K562 (cell line): ENCODE measurements at regions not wholly inside any gene's neighbourhood (a gene's known extent, or its start where the extent isn't known, plus 50 kb on each side); places are given as distances from the start of the nearest gene placed in this dataset.

Experiments used
- ATAC-seq: fragments of 200-7000 bp; cut with Tn5 transposase; 3 replicates; pipeline ENCODE4 v1.9.1; 2020; ENCODE audit warnings: moderate library complexity
- BruUV-seq: library from RNA; stranded (reverse); fragments of 400-500 nt; replicated peaks from 2 replicates; lab custom pipeline; 2021; lab: Mats Ljungman, UMichigan
- CTCF ChIA-PET: fragments of 300-600 bp; formaldehyde crosslinking; extraction: SDS; loops from one replicate; lab custom pipeline; 2021; ENCODE audit warnings: low intra/inter-chr PET ratio; lab: Yijun Ruan, JAX
- POLR2A ChIA-PET: fragments of 300-600, 350-650 bp; sonication (Branson Sonifier 250); formaldehyde crosslinking; extraction: SDS; loops from one replicate; lab custom pipeline; 2021; ENCODE audit warnings: antibody characterized with exemption, inconsistent platforms; lab: Yijun Ruan, JAX
- DNase-seq, 4 experiments: peaks; one replicate each; pipeline versions ENCODE4 v3.0.0 to v3.0.0-alpha.2; 2011 to 2018; ENCODE audit warnings: low spot score in 3 of 4, mixed read lengths in 3 of 4; ENCODE audit errors: extremely low read depth in 1 of 4
- FAIRE-seq: peaks from 2 replicates; lab custom pipeline; 2011; peaks lifted over from hg19 to GRCh38; lab: Jason Lieb, UNC
- H2AFZ ChIP-seq: 2 replicates; pipeline ENCODE4 v1.6.0; 2011; ENCODE audit warnings: low read depth, low read length, control low read depth, inconsistent platforms
- H3K27ac ChIP-seq: fragments of 200-600 bp; 3 replicates; pipeline ENCODE4 v1.8.0; 2011; ENCODE audit warnings: low read depth, mild to moderate bottlenecking, control low read depth, inconsistent platforms, low read length, moderate library complexity, mixed read lengths; ENCODE audit errors: extremely low read depth
- H3K27me3 ChIP-seq, 2 experiments: fragments of 300-600 bp in 1 of 2; 2 replicates in 1 of 2; 3 replicates in 1 of 2; pipeline versions ENCODE4 v1.6.0 to v1.8.0; 2011; ENCODE audit warnings: inconsistent platforms in 2 of 2, low read length in 2 of 2, mild to moderate bottlenecking in 1 of 2, mixed read lengths in 1 of 2, moderate library complexity in 1 of 2; ENCODE audit not compliant: control insufficient read depth in 2 of 2, insufficient read depth in 2 of 2
- H3K36me3 ChIP-seq: fragments of 300-600 bp; 3 replicates; pipeline ENCODE4 v1.8.0; 2011; ENCODE audit warnings: mild to moderate bottlenecking, low read length, inconsistent platforms; ENCODE audit not compliant: control insufficient read depth, insufficient read depth
- H3K4me1 ChIP-seq, 2 experiments: fragments of 200-600 bp in 1 of 2; replicated peaks in 1 of 2; 2 replicates in 1 of 2; 3 replicates in 1 of 2; pipeline versions ENCODE4 v1.5.1 to v1.8.0; 2011; ENCODE audit warnings: inconsistent platforms in 2 of 2, low read length in 2 of 2, mild to moderate bottlenecking in 1 of 2, mixed read lengths in 1 of 2, moderate library complexity in 1 of 2; ENCODE audit not compliant: control insufficient read depth in 2 of 2, insufficient read depth in 2 of 2
- H3K4me2 ChIP-seq: 2 replicates; pipeline ENCODE4 v1.6.1; 2011; ENCODE audit warnings: low read length, control low read depth, inconsistent platforms, mixed read lengths; ENCODE audit not compliant: insufficient read depth
- H3K4me3 ChIP-seq: fragments of 200-600 bp; sonication (generic), shearing (Covaris generic); 2 replicates; pipeline ENCODE4 v1.5.1; 2016; ENCODE audit warnings: control low read depth, inconsistent platforms
- H3K79me2 ChIP-seq: fragments of 200-600 bp; 3 replicates; pipeline ENCODE4 v1.8.0; 2011; ENCODE audit warnings: low read length, inconsistent platforms; ENCODE audit not compliant: control insufficient read depth, insufficient read depth
- H3K9ac ChIP-seq, 2 experiments: 2 replicates each; pipeline versions ENCODE4 v1.6.0 to v1.6.1; 2011; ENCODE audit warnings: low read depth in 2 of 2, low read length in 2 of 2, control low read depth in 1 of 2, inconsistent platforms in 1 of 2, mild to moderate bottlenecking in 1 of 2, mixed read lengths in 1 of 2; ENCODE audit not compliant: insufficient read depth in 1 of 2
- H3K9me1 ChIP-seq: one replicate; pipeline ENCODE4 v1.6.0; 2011; ENCODE audit warnings: inconsistent platforms, mild to moderate bottlenecking, low read length, moderate library complexity; ENCODE audit not compliant: control insufficient read depth, insufficient read depth
- H3K9me3 ChIP-seq: replicated peaks from 2 replicates; pipeline ENCODE4 v1.5.1; 2011; ENCODE audit warnings: low read depth, low read length, inconsistent platforms; ENCODE audit not compliant: control insufficient read depth, insufficient read depth
- H4K20me1 ChIP-seq: replicated peaks from 2 replicates; pipeline ENCODE4 v1.6.1; 2011; ENCODE audit warnings: low read length, inconsistent platforms, mixed read lengths; ENCODE audit not compliant: control insufficient read depth, insufficient read depth
- CEBPB ChIP-seq: fragments of 450-650 bp; IDR thresholded peaks from 2 replicates; pipeline ENCODE4 v1.6.1; 2016; ENCODE audit warnings: missing genetic modification characterization, missing compliant biosample characterization
- CHCHD3 ChIP-seq: fragments of 250-450 bp; sonication (Bioruptor Pico); IDR thresholded peaks from 2 replicates; pipeline ENCODE4 v2.1.2; 2022; ENCODE audit warnings: mild to moderate bottlenecking
- ELF2 ChIP-seq: fragments of 250-450 bp; sonication (Bioruptor Pico); IDR thresholded peaks from 2 replicates; pipeline ENCODE4 v1.5.0; 2021; ENCODE audit warnings: mild to moderate bottlenecking
- KLF16 ChIP-seq: IDR thresholded peaks from 2 replicates; pipeline ENCODE4 v1.6.1; 2016; ENCODE audit warnings: antibody characterized with exemption
- LEF1 ChIP-seq: fragments of 450-650 bp; IDR thresholded peaks from 2 replicates; pipeline ENCODE4 v1.6.1; 2016; ENCODE audit warnings: mild to moderate bottlenecking
- MTA3 ChIP-seq: fragments of 450-650 bp; formaldehyde crosslinking; IDR thresholded peaks from 2 replicates; pipeline ENCODE4 v1.6.1; 2017; ENCODE audit warnings: mild to moderate bottlenecking, borderline replicate concordance
- NFE2L1 ChIP-seq: fragments of 450-650 bp; IDR thresholded peaks from 2 replicates; pipeline ENCODE4 v1.6.1; 2016; ENCODE audit warnings: missing genetic modification characterization, low read depth, mild to moderate bottlenecking, missing compliant biosample characterization, moderate library complexity, borderline replicate concordance
- PYGO2 ChIP-seq: fragments of 450-650 bp; IDR thresholded peaks from 2 replicates; pipeline ENCODE4 v1.6.1; 2016; ENCODE audit warnings: mild to moderate bottlenecking, missing genetic modification characterization, moderate library complexity, missing compliant biosample characterization
- STAG1 ChIP-seq: sonication (generic); formaldehyde crosslinking; IDR thresholded peaks from 2 replicates; pipeline ENCODE4 v1.5.0; 2020; ENCODE audit warnings: missing genetic modification reagents, borderline replicate concordance
- TEAD2 ChIP-seq: fragments of 450-650 bp; IDR thresholded peaks from 2 replicates; pipeline ENCODE4 v1.6.1; 2016; ENCODE audit warnings: missing genetic modification characterization, control low read depth, missing compliant biosample characterization
- ZC3H8 ChIP-seq: fragments of 450-650 bp; IDR thresholded peaks from 2 replicates; pipeline ENCODE4 v1.6.1; 2017
- ZNF212 ChIP-seq: fragments of 450-650 bp; formaldehyde crosslinking; IDR thresholded peaks from 2 replicates; pipeline ENCODE4 v1.4.0; 2020; ENCODE audit warnings: mild to moderate bottlenecking
- ZNF408 ChIP-seq: fragments of 250-450 bp; sonication (Bioruptor Pico); IDR thresholded peaks from 2 replicates; pipeline ENCODE4 v1.4.0; 2020; ENCODE audit warnings: low read depth, mild to moderate bottlenecking, moderate library complexity
- ZNF717 ChIP-seq: fragments of 250-450 bp; sonication (Bioruptor Pico); IDR thresholded peaks from 2 replicates; pipeline ENCODE4 v1.5.0; 2021
- ZNF764 ChIP-seq: fragments of 250-450 bp; sonication (Bioruptor Pico); IDR thresholded peaks from 2 replicates; pipeline ENCODE4 v1.4.0; 2020; ENCODE audit warnings: low read depth, mild to moderate bottlenecking, moderate library complexity
- in situ Hi-C: fragments of 300-500 bp; cut with MboI; formaldehyde crosslinking; loops from 4 replicates; pipeline ENCODE4 v1.15.0; 2018; ENCODE audit warnings: inconsistent platforms, mixed read lengths
- intact Hi-C: fragments of 100-400 bp; cut with micrococcal nuclease; formaldehyde crosslinking; loops from 2 replicates; pipeline ENCODE4 v1.14.2; 2022
- TF ChIP-seq, protein P1 (sequence below): fragments of 450-650 bp; IDR thresholded peaks from 2 replicates; pipeline ENCODE4 v1.6.1; 2016; ENCODE audit warnings: borderline replicate concordance
- TF ChIP-seq, protein P2 (sequence below): fragments of 450-650 bp; formaldehyde crosslinking; IDR thresholded peaks from 2 replicates; pipeline ENCODE4 v1.4.0; 2020; ENCODE audit warnings: mild to moderate bottlenecking, moderate library complexity
- TF ChIP-seq, protein P3 (sequence below): fragments of 450-650 bp; formaldehyde crosslinking; conservative IDR thresholded peaks from 2 replicates; pipeline ENCODE4 v1.4.0; 2022; ENCODE audit warnings: mild to moderate bottlenecking, missing genetic modification characterization
- TF ChIP-seq, protein P4 (sequence below): fragments of 250-450 bp; sonication (Bioruptor Pico); IDR thresholded peaks from 2 replicates; pipeline ENCODE4 v1.9.0; 2021; ENCODE audit warnings: mild to moderate bottlenecking

DNA sequence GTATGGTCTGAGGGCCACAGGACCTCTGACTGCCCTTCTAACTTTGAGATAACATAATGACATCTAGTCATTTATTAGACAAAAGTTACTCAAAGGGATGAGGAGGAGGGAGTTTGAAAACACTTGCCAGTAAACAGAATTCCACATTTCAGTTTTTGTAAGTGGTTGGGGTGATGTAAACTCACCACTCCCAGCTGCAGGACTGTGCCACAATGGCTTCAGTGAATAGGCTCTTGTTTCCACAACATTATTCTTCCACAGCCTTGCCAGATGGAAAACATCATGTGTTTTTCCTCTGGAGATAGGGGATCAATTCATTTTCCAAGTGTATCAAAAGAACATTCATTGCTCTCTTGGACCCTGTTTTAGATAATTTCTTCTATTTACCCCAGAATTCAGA lies 147.2 kb upstream of the BDNF start:
- intact Hi-C loops (no loop called here), in situ Hi-C loops (no loop called here)
- ChIA-PET POLR2A (interaction anchor here (0.5 kb wide), 1 partner anchor 219 kb away, joined by 3 read pairs; no protein-coding TSS in a partner anchor), CTCF (no interaction called here)
- H3K9me3 ChIP-seq = no peaks in the 10 kb centered on the region
- FAIRE-seq (no peak), ATAC-seq (no peak), DNase-seq (no peak)
- no peaks in the 10 kb centered on the region for H3K36me3 ChIP-seq
- H3K4me2 ChIP-seq = no peak overlapping the region
- no peaks in the 10 kb centered on the region for H3K79me2 ChIP-seq
- H3K4me1 ChIP-seq = no peaks in the 10 kb centered on the region
- no peaks in the 10 kb centered on the region for H3K9me1 ChIP-seq
- no peaks in the 10 kb centered on the region for H4K20me1 ChIP-seq
- no peak overlapping the region for H3K4me3 ChIP-seq
- H2AFZ ChIP-seq = no peak overlapping the region
- no TSS peak for BruUV-seq
- no peak overlapping the region for H3K9ac ChIP-seq
- no peaks in the 10 kb centered on the region for H3K27me3 ChIP-seq
- H3K27ac ChIP-seq = no peak overlapping the region
- TF ChIP-seq ZNF212 (no peak), ZNF764 (no peak), MTA3 (no peak), ELF2 (CRISPR knock-in tag) (no peak), STAG1 (no peak), ZC3H8 (no peak), ZNF408 (no peak), ZNF717 (CRISPR knock-in tag) (no peak), KLF16 (no peak), TEAD2 (tag) (no peak), CEBPB (no peak), NFE2L1 (tag) (no peak), PYGO2 (no peak), CHCHD3 (CRISPR knock-in tag) (no peak), LEF1 (no peak)
- TF ChIP-seq, protein P1, sequence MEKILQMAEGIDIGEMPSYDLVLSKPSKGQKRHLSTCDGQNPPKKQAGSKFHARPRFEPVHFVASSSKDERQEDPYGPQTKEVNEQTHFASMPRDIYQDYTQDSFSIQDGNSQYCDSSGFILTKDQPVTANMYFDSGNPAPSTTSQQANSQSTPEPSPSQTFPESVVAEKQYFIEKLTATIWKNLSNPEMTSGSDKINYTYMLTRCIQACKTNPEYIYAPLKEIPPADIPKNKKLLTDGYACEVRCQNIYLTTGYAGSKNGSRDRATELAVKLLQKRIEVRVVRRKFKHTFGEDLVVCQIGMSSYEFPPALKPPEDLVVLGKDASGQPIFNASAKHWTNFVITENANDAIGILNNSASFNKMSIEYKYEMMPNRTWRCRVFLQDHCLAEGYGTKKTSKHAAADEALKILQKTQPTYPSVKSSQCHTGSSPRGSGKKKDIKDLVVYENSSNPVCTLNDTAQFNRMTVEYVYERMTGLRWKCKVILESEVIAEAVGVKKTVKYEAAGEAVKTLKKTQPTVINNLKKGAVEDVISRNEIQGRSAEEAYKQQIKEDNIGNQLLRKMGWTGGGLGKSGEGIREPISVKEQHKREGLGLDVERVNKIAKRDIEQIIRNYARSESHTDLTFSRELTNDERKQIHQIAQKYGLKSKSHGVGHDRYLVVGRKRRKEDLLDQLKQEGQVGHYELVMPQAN = no peak
- TF ChIP-seq, protein P2, sequence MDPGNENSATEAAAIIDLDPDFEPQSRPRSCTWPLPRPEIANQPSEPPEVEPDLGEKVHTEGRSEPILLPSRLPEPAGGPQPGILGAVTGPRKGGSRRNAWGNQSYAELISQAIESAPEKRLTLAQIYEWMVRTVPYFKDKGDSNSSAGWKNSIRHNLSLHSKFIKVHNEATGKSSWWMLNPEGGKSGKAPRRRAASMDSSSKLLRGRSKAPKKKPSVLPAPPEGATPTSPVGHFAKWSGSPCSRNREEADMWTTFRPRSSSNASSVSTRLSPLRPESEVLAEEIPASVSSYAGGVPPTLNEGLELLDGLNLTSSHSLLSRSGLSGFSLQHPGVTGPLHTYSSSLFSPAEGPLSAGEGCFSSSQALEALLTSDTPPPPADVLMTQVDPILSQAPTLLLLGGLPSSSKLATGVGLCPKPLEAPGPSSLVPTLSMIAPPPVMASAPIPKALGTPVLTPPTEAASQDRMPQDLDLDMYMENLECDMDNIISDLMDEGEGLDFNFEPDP (CRISPR knock-in tag) = no peak
- TF ChIP-seq, protein P3, sequence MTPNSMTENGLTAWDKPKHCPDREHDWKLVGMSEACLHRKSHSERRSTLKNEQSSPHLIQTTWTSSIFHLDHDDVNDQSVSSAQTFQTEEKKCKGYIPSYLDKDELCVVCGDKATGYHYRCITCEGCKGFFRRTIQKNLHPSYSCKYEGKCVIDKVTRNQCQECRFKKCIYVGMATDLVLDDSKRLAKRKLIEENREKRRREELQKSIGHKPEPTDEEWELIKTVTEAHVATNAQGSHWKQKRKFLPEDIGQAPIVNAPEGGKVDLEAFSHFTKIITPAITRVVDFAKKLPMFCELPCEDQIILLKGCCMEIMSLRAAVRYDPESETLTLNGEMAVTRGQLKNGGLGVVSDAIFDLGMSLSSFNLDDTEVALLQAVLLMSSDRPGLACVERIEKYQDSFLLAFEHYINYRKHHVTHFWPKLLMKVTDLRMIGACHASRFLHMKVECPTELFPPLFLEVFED (CRISPR knock-in tag) = no peak
- TF ChIP-seq, protein P4, sequence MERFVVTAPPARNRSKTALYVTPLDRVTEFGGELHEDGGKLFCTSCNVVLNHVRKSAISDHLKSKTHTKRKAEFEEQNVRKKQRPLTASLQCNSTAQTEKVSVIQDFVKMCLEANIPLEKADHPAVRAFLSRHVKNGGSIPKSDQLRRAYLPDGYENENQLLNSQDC (CRISPR knock-in tag) = no peak
